NK-92 (cell line): ENCODE measurements at regions not wholly inside any gene's neighbourhood (a gene's known extent, or its start where the extent isn't known, plus 50 kb on each side); places are given as distances from the start of the nearest gene placed in this dataset.

ENCODE experiments used
- DNase-seq: peaks from one replicate; lab custom pipeline; 2025; ENCODE audit not compliant: unreplicated experiment; lab: John Stamatoyannopoulos, UW

DNA sequence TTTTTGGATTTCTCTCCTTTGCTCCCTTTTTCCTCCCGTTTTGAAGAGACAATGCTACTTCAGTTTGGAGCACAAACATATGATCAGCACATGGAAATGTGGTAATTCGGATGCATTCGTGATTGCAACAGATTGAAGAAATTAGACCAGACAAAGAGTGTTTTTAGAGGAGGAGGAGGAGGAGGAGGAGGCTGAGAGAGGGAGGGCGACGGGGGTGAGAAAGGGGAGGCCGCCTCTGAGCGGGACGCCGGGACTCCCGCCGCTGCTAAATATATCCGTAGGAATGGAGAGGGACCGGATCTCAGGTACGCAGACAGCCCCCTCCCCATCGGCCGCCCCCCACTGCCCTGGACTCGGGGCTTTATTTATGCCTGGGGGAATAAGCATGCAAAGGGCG, 179.3 kb downstream of the SEC14L1 start:
- no peak for DNase-seq

DNA sequence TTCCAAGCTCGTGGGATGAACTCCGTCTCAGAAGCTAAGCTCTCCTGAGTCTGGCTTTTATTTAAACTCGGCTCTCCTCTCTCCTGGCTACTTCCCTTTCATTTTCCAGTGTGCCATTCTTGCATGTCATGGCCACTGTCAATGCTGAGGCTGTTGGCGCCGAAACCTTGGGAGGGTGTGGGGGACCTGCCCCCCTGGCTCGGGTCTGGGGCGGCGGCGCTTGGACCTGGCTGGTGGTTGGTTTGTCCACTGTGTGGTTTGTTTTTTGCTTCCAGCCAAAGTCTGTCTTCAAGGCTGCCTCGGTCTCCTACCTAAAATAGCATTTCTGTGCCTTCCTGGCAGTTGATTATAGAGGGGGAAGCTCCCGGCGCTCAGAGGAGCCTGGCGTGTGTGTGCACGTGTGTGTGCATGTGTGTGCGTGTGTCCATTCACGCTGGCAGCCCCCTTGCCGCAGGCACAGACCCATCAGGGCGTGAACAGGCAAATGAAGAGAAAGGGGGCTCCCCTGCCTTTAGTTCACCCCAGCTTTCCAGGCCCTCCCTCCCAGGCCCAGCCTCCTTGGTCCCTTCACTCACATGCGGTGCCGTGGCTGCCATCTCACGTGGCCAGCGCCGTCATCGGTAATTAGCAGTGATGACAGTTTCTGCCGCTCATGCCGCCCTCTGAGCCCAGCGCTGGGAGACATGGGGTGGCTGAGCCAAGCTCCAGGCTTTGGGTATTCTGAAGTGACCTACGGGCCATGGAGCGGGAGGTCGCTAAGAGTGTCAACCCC, 179.9 kb downstream of the SEC14L1 start:
- DNase-seq, result no peak

DNA sequence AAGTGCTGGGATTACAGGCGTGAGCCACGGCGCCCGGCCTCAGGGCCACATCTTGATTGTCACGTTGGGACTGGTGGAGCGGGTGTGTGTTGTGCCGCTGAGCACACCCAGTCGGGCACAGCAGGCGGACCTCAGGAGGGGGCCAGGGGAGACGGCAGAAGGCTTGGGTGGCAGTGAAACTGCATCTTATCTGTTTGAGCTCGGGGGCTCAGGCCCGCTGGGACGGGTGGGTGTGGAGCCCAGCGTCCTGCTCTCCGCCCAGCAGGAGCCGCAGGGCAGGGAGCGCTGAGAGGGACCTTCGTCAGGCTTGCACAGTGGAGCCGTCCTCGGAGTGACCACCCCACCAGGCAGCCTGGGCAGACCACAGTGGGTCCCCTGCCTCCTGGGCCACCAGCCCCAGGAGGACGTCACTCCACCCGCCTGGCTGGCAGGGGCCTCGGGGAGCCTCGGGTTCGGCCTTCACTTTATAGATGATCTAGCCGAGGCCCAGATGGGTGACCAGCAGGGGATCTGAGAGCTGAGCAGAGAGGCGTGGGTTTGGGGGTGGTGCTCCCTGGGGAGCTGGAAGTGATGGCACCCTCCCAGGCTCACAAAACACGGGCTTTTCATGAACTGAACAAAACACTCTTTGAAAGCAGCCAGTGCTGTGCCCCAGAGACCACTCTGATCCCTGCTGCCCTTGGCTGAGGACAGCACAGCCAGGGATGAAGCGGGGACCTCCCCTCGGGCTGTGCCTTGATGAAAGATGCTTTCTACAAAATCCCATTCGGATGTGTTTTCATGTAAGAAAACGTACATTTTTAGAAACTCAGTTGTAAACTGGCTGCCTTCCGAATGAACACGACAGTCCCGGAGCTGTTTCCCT, 181.1 kb downstream of the SEC14L1 start:
- no peak for DNase-seq

DNA sequence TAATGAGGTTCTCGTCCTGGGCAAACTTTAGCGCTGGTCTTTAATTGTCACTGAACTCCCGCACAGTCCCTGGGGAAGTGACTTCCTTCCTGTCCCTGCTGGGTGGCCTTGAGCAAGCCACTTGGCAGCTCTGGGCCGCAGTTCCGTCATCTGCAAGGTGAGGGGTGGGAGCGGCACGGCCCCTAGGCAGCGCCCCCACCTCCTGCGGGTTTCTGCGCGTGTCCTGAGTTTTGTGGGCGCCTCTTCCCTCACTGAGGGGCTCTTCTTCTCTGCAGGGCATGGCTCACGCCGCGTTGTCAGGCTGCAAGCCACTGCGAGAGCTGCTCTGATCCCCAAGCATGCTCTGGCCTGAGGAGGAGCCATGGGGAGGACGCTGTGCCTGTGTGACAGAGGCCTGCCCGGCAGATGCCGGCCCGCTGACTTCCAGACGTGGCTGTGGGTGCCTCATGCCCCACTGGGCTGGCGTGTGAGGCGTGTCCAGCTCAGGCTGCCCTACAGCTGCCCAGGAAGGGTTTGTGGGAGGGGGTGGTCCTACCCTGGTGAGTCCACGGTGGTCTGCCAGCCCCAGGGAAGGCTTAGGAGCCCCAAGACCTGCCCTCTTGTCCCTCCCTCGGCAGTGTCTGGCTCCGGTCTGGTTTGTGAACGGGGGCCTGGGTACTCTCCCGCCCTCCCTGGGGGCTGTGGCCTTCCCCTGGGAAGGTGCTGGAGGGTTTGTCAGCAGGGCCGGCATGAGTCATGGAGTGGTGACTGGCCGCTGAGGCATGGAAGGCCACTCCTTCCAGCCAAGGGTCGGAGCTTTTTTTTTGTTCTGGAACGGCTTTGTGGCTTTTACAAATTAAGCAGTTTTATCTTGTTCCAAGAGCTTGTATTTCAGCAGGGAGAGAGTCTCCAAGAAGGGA, 182.0 kb downstream of the SEC14L1 start:
- no peak for DNase-seq

DNA sequence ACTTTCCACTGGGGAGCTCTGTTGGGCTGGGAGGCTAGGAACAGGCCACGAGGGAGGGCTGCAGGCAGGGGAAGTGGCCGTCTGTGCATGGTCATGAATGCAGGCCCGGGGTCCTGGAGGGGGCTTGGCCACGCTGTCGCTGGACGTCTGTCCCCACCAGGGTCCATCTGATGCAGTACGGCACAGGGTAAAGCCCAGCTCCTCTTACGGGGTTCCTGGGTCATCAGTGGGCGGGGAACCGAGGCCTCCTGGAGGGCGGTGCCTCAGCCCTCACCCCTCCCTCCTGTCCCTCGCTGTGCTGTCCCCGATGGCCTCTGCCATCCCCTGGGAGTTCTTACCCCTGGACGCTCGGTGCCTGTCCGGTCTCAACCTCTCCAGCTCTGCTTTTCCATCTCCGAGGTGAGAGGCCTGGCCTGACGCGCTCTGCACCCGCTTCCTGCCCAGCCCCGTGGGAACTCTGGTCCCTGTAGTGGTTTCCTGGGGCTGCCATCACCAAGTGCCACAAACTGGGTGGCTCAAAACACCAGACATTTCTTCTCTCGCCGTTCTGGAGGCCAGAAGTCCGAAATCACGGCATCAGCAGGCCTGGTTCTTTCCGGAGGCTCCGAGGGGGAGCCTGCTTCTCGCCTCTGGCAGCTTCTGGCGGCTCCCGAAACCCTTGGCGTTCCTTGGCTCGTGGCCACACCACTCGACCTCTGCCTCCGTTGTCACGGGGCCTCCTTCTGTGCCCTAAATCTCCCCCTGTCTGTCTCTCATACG, 182.8 kb downstream of the SEC14L1 start:
- DNase-seq, result no peak

DNA sequence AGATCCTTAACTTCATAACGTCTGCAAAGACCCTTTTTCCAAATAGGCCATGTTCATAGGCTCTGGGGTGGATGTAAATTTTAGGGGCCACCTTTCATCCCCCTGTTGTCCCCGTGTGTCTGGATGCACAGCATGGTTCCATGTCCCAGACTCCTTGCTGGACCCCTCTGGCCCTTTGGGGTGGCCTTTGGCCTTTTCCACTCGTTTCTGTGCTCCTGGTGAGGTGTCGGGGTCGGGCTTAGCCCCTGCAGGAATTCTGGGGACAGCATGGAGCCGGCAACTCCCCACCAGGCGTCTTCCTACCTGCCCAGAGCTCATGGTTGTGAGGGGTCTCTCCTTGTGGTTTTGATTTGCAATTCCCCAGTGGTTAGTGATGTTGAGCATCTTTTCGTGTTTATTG, 183.5 kb downstream of the SEC14L1 start:
- no peak for DNase-seq

DNA sequence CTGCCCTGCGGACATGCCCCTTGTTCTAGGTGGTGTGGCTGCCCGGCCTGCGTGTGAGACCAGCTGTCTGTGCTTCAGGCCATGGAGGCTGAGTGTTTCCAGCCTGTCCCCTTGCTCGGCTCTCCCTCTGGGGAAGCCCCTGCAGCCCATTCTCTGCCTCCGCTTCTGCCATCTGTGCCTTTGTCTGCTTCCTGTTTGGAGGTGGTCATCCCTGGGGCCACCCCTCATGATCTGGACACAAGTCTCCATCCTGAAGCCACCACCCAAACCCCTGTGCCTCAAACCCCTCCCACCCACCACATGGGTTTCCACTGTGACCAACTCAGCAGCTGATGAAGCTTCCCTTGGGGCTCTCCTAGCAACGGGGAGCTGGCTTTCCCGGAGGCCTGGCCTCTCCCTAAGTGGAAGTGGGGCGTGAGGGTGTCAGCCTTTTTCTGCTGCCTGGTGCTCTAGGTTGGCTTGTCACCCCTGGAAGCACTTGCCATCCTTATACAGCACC, 184.9 kb downstream of the SEC14L1 start:
- DNase-seq, result no peak

DNA sequence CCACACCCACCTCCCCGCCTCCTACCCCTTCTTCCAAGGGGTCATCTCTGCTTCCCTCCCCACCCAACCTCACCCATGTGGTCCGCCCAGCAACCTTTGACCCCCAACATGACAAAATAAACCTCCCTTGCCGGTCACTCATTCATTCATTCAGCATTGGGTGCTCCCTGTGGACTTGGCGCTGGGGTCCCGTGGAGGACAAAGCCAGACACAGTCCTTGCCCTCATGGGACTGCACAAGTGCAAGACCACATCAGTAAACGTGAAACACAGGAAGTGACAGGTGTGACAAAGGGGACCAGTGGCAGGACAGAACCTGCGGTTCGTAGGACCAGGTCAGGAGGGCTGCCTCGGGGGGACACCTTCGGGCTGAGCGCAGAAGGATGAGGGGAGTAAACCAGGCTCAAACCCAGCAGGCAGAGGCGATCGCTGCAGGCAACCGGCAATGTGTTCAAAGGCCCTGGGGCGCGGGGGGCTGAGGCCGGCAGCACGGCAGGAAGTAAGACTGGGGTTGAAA, 185.4 kb downstream of the SEC14L1 start:
- no peak for DNase-seq

DNA sequence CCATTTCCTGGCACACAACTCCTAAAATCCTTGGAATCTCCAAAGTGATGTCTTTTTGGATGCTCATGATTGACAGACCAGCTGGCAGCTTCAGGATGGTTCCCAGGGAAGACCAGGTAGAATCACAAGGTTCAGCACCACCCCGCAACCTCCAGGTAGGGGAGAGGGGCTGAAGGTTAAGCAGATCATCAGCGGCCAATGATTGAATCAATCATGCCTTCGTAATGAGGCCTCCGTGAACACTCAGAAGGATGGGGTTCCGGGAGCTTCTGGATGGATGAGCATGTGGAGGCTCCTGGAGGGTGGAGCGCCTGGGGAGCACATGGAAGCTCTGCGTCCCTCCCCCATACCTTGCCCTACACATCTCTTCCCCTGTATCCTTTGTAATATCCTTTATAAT, 185.9 kb downstream of the SEC14L1 start:
- DNase-seq, result no peak

DNA sequence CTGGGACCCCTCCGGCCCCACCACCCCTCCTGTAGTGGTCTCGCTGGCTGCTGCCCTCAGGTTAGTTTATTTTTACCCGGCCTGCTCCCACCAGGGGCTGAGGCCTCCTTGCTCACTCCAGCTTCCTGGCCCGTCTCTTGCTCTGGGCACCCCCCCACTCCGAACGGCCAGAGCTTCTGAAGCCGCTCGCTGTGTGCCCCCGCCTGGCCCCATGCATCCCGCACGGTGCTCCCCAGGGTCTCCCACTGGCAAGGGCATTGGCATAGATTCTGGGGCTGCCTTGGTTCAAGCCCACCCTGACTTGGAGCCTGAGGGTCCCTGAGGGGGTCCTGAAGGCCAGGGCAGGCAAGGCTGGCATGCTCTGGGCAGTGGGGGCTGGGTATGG, 186.4 kb downstream of the SEC14L1 start:
- DNase-seq, result no peak

DNA sequence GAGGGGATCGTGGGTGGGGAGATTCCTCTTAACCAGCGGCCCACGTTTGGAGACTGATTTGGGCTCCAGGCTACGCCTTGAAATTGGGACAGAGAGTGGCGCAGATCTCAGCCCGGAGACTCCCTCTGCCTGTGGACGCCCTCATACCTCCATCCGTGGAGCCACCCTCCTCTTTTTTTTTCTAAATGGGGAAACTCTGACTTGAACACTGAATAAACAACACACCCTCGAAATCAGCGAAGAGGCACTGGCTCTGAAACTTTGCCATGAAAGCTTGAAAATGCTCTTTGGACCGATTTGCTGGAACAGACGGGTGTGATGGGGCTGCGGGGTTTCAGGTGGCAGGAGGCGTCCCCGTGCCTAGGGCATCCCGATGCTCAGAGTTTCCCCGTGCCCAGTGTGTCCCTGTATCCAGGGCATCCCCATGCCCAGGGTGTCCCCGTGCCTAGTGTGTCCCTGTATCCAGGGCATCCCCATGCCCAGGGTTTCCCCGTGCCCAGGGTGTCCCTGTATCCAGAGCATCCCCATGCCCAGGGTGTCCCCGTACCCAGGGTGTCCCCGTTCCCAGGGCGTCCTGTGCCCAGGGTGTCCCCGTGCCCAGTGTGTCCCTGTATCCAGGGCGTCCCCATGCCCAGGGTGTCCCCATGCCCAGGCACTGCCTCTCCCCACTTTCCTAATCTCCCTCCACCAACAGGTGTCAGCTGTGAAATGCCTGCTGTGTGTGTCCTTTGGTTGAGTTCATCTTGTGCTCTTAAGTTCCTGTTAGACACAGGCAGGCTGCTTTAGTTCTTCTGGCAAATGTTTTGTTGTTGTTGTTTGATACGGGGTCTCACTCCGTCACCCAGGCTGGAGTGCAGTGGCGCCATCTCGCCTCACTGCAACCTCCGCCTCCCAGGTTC, 187.0 kb downstream of the SEC14L1 start:
- DNase-seq, result no peak

DNA sequence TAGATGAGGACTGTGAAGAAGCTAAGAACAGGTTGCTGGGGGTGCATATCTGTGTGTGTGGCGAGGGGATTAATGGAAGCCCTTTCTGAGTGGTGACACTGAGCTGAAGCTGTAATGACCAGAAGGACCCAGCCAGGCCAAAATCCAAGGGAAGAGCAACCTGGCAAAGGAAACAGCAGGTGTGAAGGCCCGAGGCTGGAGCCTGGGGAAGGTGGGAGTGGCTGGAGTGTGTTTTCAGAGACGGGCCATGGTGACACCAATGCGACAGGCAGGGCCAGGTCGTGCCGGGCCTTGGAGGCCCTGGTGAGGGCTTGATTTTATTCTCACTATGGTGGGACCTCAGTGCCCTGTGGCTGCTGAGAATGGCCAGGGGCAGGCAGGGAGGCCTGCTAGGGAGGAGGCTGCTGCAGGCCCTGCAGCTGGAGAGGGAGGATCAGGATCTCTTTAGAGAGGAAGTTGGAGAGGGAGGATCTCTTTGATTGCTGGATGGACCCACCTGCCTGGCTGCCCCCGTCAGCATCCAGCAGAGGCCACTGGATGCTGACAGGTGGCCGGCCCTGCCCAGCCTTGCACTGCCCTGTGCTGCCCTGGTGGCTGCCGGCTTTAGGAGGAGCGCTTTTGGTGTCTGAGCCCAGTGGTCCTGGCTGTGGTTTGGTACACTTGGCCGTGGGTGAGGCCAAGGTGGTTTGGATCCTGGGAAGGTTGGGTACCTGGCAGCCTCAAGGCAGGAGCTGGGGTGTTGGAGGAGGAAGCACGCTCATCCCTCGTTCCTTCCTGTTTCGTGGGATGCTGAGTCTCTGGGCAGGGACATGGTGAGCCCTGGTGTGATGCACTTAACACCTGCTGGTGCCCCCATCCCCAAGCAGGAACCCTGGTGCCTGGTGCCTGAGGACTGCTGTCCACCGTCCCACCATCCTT, 188.3 kb downstream of the SEC14L1 start:
- DNase-seq, result no peak

DNA sequence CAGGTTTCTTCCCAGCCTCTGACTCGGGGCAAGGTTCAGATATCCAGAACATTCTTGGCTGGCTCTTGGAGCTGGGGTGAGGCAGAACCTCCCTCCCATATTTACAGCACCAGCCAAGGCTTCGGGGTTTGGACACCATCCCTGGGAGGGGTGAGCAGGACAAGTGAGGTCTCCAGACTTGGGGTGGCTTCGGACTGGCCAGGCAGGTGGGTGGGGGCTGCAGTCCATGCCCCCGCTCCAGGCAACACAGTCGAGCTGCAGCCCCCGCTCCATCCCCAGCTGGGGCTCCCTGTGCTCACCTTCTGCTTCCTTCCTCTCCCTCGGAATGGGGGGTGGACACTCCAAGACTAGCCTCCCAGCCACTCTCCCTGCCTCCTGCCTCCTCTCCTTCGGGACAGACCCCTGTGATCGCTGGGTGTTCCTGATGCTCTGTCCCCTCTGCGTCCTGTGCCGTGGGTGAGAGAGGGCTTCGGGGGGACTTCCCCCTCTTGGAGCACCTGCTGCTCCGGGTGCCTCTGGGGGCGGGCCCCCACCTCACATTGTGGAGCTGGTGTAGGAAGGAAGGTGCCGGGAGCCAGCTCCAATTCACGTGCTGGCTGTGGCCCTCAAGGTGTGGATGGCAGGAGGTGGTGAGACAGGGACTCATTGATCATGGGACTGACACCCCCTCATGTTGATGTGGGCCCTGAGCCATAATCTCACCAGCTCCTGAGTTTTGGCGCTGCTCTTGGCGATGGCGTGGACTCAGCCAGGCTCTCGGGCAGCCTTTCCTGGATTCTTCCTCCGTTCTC, 189.2 kb downstream of the SEC14L1 start:
- no peak for DNase-seq

DNA sequence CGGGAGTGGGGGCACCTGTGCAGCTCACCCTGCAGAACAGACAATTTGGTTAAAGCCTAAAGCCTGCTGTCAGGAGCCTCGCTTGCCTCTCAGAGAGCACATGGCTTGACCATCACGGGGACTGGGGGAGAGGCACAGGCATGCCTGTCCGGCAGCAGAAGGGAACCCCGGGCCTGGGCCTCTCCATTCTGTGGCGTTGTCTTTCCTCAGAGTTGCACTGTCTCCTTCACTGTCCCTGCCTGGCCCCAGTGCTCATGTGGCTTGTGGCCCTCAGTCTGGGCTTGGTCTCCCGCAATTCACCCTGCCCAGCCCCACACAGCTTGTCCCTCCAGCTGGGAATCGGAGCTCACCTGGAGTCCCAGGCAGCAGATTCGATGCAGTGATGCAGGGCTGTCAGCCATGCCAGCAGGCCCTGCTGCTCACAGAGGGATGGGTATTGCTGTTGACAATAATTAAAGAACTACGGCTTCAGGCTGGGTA, 189.9 kb downstream of the SEC14L1 start:
- DNase-seq, result no peak

DNA sequence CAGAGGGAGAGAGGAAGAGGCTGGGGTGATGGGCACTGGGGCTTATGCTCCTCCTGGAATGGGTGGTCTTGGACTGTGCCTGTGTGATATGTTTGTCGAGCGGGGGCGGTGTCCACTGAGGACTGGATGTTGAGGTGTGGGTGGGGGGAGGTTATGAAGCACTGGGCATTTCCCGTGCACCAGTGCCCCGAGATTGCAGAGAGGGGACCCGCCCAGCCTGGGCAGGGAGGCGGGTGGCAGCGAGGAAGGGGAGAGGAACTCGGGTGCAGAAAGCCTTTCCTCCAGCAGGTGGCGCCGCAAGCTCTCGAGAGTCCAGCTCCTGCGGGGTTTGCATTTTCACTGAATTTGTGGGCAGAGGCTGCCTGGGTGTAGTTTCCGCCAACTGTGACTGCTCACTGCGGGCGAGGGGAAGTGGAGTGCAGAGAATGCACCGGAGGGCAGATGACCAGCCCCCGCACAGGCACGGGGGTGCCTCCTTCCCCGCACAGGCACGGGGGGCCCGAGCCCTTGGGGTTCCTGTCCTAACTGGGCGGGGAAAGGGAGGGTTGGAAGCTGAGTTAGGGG, 190.6 kb downstream of the SEC14L1 start:
- DNase-seq, result peak; percentile 64

DNA sequence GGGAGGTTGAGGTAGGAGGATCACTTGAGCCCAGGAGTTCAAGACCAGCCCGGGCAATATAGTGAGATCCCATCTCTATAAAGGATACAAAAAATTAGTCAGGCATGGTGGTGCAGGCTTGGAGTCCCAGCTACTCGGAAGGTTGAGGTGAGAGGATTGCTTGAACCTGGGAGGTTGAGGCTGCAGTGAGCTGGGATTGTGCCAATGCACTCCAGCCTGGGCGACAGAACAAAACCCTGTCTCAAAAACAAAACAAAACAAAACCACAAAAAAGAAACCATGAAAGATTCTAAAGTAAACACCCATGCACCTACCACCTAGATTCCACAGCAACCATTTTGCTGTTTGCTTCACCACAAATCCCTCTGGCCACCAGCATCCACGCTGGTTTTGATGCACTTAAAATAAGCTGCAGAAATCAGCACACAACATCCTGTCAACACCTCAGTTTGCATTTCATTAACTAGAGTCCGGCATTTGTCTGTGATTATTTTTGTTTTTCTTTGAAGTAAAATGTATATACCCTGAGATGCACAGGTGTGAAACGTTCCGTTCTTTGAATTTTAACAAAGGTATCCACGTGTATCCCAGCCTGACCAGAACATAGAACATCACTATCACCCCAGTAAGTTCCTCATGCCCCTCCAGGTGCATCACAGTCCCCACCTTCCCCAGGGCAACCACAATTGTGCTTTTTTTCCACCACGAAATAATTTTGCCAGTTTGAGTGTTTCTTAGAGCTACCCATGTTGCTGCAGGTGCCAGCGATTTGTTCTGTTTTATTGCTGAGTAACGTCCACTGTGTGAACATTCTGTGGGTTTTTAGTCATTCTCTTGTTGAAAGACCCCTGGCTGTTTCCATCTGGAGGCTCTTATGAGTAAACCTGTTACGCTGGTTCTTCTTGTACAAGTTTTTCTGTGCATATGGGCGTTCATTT, 191.5 kb downstream of the SEC14L1 start:
- no peak for DNase-seq
